HepG2 (cell line): ENCODE measurements at regions not wholly inside any gene's neighbourhood (a gene's known extent, or its start where the extent isn't known, plus 50 kb on each side); places are given as distances from the start of the nearest gene placed in this dataset.

Experiments used
- ATAC-seq: fragments of 200-7000 bp; cut with Tn5 transposase; 3 replicates; pipeline ENCODE4 v1.9.1; 2020; ENCODE audit warnings: mild to moderate bottlenecking, moderate library complexity
- BruUV-seq: library from RNA; stranded (reverse); fragments of 400-500 nt; replicated peaks from 2 replicates; lab custom pipeline; 2021; lab: Mats Ljungman, UMichigan
- CTCF ChIA-PET: fragments of 300-600 bp; formaldehyde crosslinking; extraction: SDS; loops from one replicate; lab custom pipeline; 2021; ENCODE audit warnings: low total read pairs, inconsistent platforms, low intra/inter-chr PET ratio; lab: Yijun Ruan, JAX
- POLR2A ChIA-PET: fragments of 350-600 bp; sonication (Branson Sonifier 250); formaldehyde crosslinking; loops from one replicate; lab custom pipeline; 2020; ENCODE audit warnings: antibody characterized with exemption, inconsistent platforms; lab: Yijun Ruan, JAX
- DNase-seq: peaks from one replicate; pipeline ENCODE4 v3.0.0-alpha.2; 2015; ENCODE audit warnings: low spot score
- FAIRE-seq: peaks from 3 replicates; lab custom pipeline; 2011; peaks lifted over from hg19 to GRCh38; lab: Jason Lieb, UNC
- H2AFZ ChIP-seq: one replicate; pipeline ENCODE4 v1.6.1; 2011; ENCODE audit warnings: low read length, inconsistent platforms
- H3K27ac ChIP-seq: fragments of 300-600 bp; 3 replicates; pipeline ENCODE4 v1.8.0; 2011; ENCODE audit warnings: mixed run types, mild to moderate bottlenecking, mixed read lengths, low read length, inconsistent platforms; ENCODE audit not compliant: insufficient read depth; ENCODE audit errors: extremely low read length
- H3K27me3 ChIP-seq, 2 experiments: fragments of 200-600 bp in 1 of 2; 2 replicates in 1 of 2; 3 replicates in 1 of 2; pipeline versions ENCODE4 v1.6.0 to v1.8.0; 2011; ENCODE audit warnings: low read length in 2 of 2, mild to moderate bottlenecking in 2 of 2, moderate library complexity in 2 of 2, inconsistent platforms in 1 of 2; ENCODE audit not compliant: insufficient read depth in 2 of 2, control insufficient read depth in 1 of 2
- H3K36me3 ChIP-seq, 2 experiments: fragments of 200-600 bp in 1 of 2; replicated peaks in 1 of 2; 2 replicates in 1 of 2; 3 replicates in 1 of 2; pipeline versions ENCODE4 v1.5.1 to v1.8.0; 2011; ENCODE audit warnings: low read length in 2 of 2, inconsistent platforms in 1 of 2; ENCODE audit not compliant: insufficient read depth in 2 of 2, control insufficient read depth in 1 of 2
- H3K4me1 ChIP-seq: 2 replicates; pipeline ENCODE4 v1.5.1; 2012; ENCODE audit warnings: low read length, inconsistent platforms; ENCODE audit not compliant: insufficient read depth
- H3K4me2 ChIP-seq: 2 replicates; pipeline ENCODE4 v1.6.0; 2011; ENCODE audit warnings: low read depth, low read length, inconsistent platforms
- H3K4me3 ChIP-seq, 3 experiments: fragments of 200-600 bp in 1 of 3; sonication (generic), shearing (Covaris generic) in 1 of 3; replicated peaks in 1 of 3; 2 replicates each; pipeline ENCODE4 v1.5.1; 2011 to 2016; ENCODE audit warnings: low read length in 3 of 3, inconsistent platforms in 2 of 3, low read depth in 2 of 3, mild to moderate bottlenecking in 2 of 3, control low read depth in 1 of 3, mixed read lengths in 1 of 3; ENCODE audit not compliant: insufficient read depth in 1 of 3
- H3K79me2 ChIP-seq: one replicate; pipeline ENCODE4 v1.6.1; 2011; ENCODE audit warnings: low read length, inconsistent platforms; ENCODE audit not compliant: insufficient read depth
- H3K9ac ChIP-seq: 2 replicates; pipeline ENCODE4 v1.6.0; 2011; ENCODE audit warnings: mild to moderate bottlenecking, low read depth, low read length, inconsistent platforms; ENCODE audit not compliant: insufficient read depth
- H3K9me3 ChIP-seq: 2 replicates; pipeline ENCODE4 v1.5.1; 2012; ENCODE audit warnings: mild to moderate bottlenecking, low read length
- H4K20me1 ChIP-seq: 2 replicates; pipeline ENCODE4 v1.6.0; 2011; ENCODE audit warnings: inconsistent platforms, mild to moderate bottlenecking, low read length, moderate library complexity; ENCODE audit not compliant: insufficient read depth
- ATF3 ChIP-seq: sonication (generic); formaldehyde crosslinking; IDR thresholded peaks from 2 replicates; pipeline ENCODE4 v1.4.0; 2020; ENCODE audit warnings: missing genetic modification reagents
- ATF4 ChIP-seq, 2 experiments: fragments of 450-650 bp in 1 of 2; sonication (generic) in 1 of 2; formaldehyde crosslinking; IDR thresholded peaks; 2 replicates each; pipeline versions ENCODE4 v1.5.0 to v1.8.0; 2020 to 2022; ENCODE audit warnings: mild to moderate bottlenecking in 1 of 2, missing genetic modification reagents in 1 of 2
- FOSL1 ChIP-seq: sonication (generic); formaldehyde crosslinking; IDR thresholded peaks from 2 replicates; pipeline ENCODE4 v1.9.0; 2021; ENCODE audit warnings: missing genetic modification reagents, borderline replicate concordance
- FOSL2 ChIP-seq: sonication (generic); formaldehyde crosslinking; IDR thresholded peaks from 2 replicates; pipeline ENCODE4 v1.4.0; 2020; ENCODE audit warnings: missing genetic modification reagents
- GABPB1 ChIP-seq: IDR thresholded peaks from 2 replicates; pipeline ENCODE4 v1.6.1; 2016; ENCODE audit warnings: mild to moderate bottlenecking, missing genetic modification reagents, moderate library complexity, missing compliant biosample characterization
- GMEB1 ChIP-seq: sonication (generic); formaldehyde crosslinking; IDR thresholded peaks from 2 replicates; pipeline ENCODE4 v1.5.1; 2020; ENCODE audit warnings: missing genetic modification reagents, mild to moderate bottlenecking, borderline replicate concordance
- JUND ChIP-seq: sonication (generic); formaldehyde crosslinking; IDR thresholded peaks from 2 replicates; pipeline ENCODE4 v1.8.0; 2022; ENCODE audit warnings: mild to moderate bottlenecking, missing genetic modification reagents
- ZNF337 ChIP-seq: sonication (generic); formaldehyde crosslinking; IDR thresholded peaks from 2 replicates; pipeline ENCODE4 v1.5.1; 2020; ENCODE audit warnings: missing genetic modification reagents, low read depth, mild to moderate bottlenecking, borderline replicate concordance
- ZNF441 ChIP-seq: sonication (generic); formaldehyde crosslinking; IDR thresholded peaks from 2 replicates; pipeline ENCODE4 v1.7.0; 2021; ENCODE audit warnings: missing genetic modification reagents, borderline replicate concordance
- WGBS: methylation state at CpG from one replicate; pipeline ENCODE4 v1.1.6; 2017; ENCODE audit warnings: low lambda C conversion rate; 5-methylcytosine and 5-hydroxymethylcytosine counted together
- in situ Hi-C: cut with HindIII; loops from 2 replicates; pipeline ENCODE4 v1.10.0; 2017; ENCODE audit warnings: low pct_unique_long_range_greater_than_20kb; ENCODE audit not compliant: extremely low pct_ligation_motif_present
- intact Hi-C: fragments of 100-400 bp; cut with micrococcal nuclease; formaldehyde crosslinking; loops from one replicate; pipeline ENCODE4 v1.10.0; 2022; ENCODE audit not compliant: unreplicated experiment

GRCh38 chr18:57209713-57210106 lies 62.8 kb downstream of the BOD1L2 start (continued):
- no peak for TF ChIP-seq GMEB1 (CRISPR knock-in tag)

GRCh38 chr18:57210107-57210715 lies 63.3 kb downstream of the BOD1L2 start:
- BruUV-seq = no TSS peak
- Histone ChIP-seq H3K36me3 (no peaks in the 10 kb centered on the region), H3K27ac (no peak overlapping the region), H3K4me3 (no peak overlapping the region), H3K9ac (no peak overlapping the region), H3K4me1 (peaks cover 14% of the 10 kb centered on the region), H3K27me3 (no peaks in the 10 kb centered on the region), H2AFZ (no peak overlapping the region), H3K9me3 (no peaks in the 10 kb centered on the region), H4K20me1 (no peaks in the 10 kb centered on the region), H3K79me2 (no peaks in the 10 kb centered on the region)
- in situ Hi-C loops = no loop called here
- ATAC-seq (peak; percentile 99), DNase-seq (peak; percentile 45)
- intact Hi-C loops = no loop called here
- TF ChIP-seq GABPB1 (CRISPR knock-in tag) = 0 out of 2 replicates have a peak, but pooled peaks have one; percentile 26
- no peak for TF ChIP-seq ZNF337 (CRISPR knock-in tag)
- 0 out of 2 replicates have a peak, but pooled peaks have one; percentile 57 for TF ChIP-seq ATF3 (CRISPR knock-in tag)
- TF ChIP-seq FOSL2 (CRISPR knock-in tag) = peak; percentile 94
- TF ChIP-seq ATF4 (CRISPR knock-in tag; IDR thresholded peaks at IDR 0.05) = no peak
- TF ChIP-seq FOSL1 (CRISPR knock-in tag) = peak; percentile 63
- TF ChIP-seq JUND (CRISPR knock-in tag) = peak; percentile 71; the same call in 1 of the 2 replicates
- TF ChIP-seq ZNF441 (CRISPR knock-in tag) = 0 out of 2 replicates have a peak, but pooled peaks have one; percentile 19
- TF ChIP-seq, all 625 proteins: peak for 6
- peak overlapping the region; percentile 29 for H3K4me2 ChIP-seq
- FAIRE-seq = peak; percentile 21
- CTCF ChIA-PET = no interaction called here
- POLR2A ChIA-PET = no interaction called here
- WGBS = 8% methylated on average over 8 of the region's 11 CpGs
